22Rv1 (cell line): ENCODE measurements at regions not wholly inside any gene's neighbourhood (a gene's known extent, or its start where the extent isn't known, plus 50 kb on each side); places are given as distances from the start of the nearest gene placed in this dataset.

ENCODE experiments used
- CTCF ChIP-seq: fragments of 450-650 bp; IDR thresholded peaks from 2 replicates; pipeline ENCODE4 v1.5.1; 2017; ENCODE audit warnings: mild to moderate bottlenecking
- ZFX ChIP-seq: fragments of 450-650 bp; IDR thresholded peaks from 2 replicates; pipeline ENCODE4 v1.6.1; 2017; ENCODE audit warnings: antibody characterized with exemption, borderline replicate concordance

- TF ChIP-seq CTCF = no peak
- no peak for TF ChIP-seq ZFX
These were observed 324.9 kb upstream of the TMTC1 start for GRCh38 chr12:30108666-30109065.
